ENCODE measurements at regions not wholly inside any gene's neighbourhood (a gene's known extent, or its start where the extent isn't known, plus 50 kb on each side); places are given as distances from the start of the nearest gene placed in this dataset.
"Not testable (repeated sequence)": the region's sequence is repeated elsewhere in the genome, so short reads cannot be mapped to it uniquely, and the experiment has no call there.

- WGBS (ENCODE audit: insufficient coverage): no CpG with 5 or more reads among the region's 5 CpGs
- Histone ChIP-seq H3K9me3 (no peaks in the 10 kb centered on the region), H3K27me3 (replicated peaks in 1 of 2; ENCODE audit: control insufficient read depth in 2 of 2, extremely low read depth in 1 of 2, insufficient read depth in 2 of 2, low read length in 1 of 2) (no peaks in the 10 kb centered on the region), H3K4me1 (ENCODE audit: control insufficient read depth in 1 of 2, extremely low read depth in 1 of 2, insufficient read depth in 2 of 2, low read length in 2 of 2) (no peaks in the 10 kb centered on the region), H3K4me3 (ENCODE audit: control insufficient read depth in 1 of 2, extremely low read depth in 1 of 2, low read length in 1 of 2) (no peak overlapping the region), H3K27ac (ENCODE audit: low read length) (no peak overlapping the region), H3K36me3 (ENCODE audit: control insufficient read depth in 2 of 2, extremely low read depth in 1 of 2, insufficient read depth in 1 of 2, low read length in 1 of 2) (no peaks in the 10 kb centered on the region)
- H3K4me1 Mint-ChIP-seq: no peaks in the 10 kb centered on the region
- ChIA-PET CTCF (no interaction called here), POLR2A (no interaction called here)
- H3K27ac Mint-ChIP-seq: no peak overlapping the region
- H3K27me3 Mint-ChIP-seq: peaks cover 0 to 4% of the 10 kb centered on the region in 2 donors
- no peaks in the 10 kb centered on the region for H3K36me3 Mint-ChIP-seq
- DNase-seq (no peak), ATAC-seq (replicated peaks in 1 of 4) (no peak)
- H3K4me3 Mint-ChIP-seq: no peak overlapping the region
- H3K9me3 Mint-ChIP-seq: no peaks in the 10 kb centered on the region
Measured at GRCh38 chr5:53298841-53299240, 181.6 kb upstream of the FST start.

DNA sequence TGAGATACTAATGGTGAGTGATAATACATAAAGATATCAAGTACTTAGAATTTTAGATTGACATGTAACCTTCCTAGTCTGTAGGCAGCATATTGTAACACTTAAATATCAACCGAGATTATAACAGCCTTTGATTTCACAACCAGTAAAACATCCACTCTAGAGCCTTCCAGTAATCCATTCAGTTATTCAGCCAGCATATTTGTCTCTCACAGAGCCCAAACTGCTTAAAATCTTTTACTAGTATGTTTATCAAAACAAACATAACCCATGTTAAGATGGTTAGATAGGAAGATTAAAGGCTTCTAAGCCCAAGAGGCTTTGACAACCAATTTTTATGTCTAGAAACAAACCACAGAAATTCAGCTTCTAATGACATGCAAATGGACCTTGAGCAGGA lies 177.9 kb upstream of the FST start:
- no peak for ATAC-seq (replicated peaks in 1 of 4)
- H3K4me1 Mint-ChIP-seq: no peaks in the 10 kb centered on the region
- H3K4me3 Mint-ChIP-seq: no peak overlapping the region
- Histone ChIP-seq H3K9me3 (no peaks in the 10 kb centered on the region), H3K4me1 (ENCODE audit: control insufficient read depth in 1 of 2, extremely low read depth in 1 of 2, insufficient read depth in 2 of 2, low read length in 2 of 2) (no peaks in the 10 kb centered on the region), H3K36me3 (ENCODE audit: control insufficient read depth in 2 of 2, extremely low read depth in 1 of 2, insufficient read depth in 1 of 2, low read length in 1 of 2) (no peaks in the 10 kb centered on the region), H3K4me3 (ENCODE audit: control insufficient read depth in 1 of 2, extremely low read depth in 1 of 2, low read length in 1 of 2) (no peak overlapping the region), H3K27me3 (replicated peaks in 1 of 2; ENCODE audit: control insufficient read depth in 2 of 2, extremely low read depth in 1 of 2, insufficient read depth in 2 of 2, low read length in 1 of 2) (no peaks in the 10 kb centered on the region), H3K27ac (ENCODE audit: low read length) (no peak overlapping the region)
- no CpG with 5 or more reads among the region's 1 CpG for WGBS (ENCODE audit: insufficient coverage)
- peaks cover 0 to 4% of the 10 kb centered on the region in 2 donors for H3K27me3 Mint-ChIP-seq
- no peaks in the 10 kb centered on the region for H3K36me3 Mint-ChIP-seq
- H3K27ac Mint-ChIP-seq: no peak overlapping the region
- peaks cover 0 to 8% (median 0%) of the 10 kb centered on the region in 3 donors for H3K9me3 Mint-ChIP-seq
- ChIA-PET POLR2A (no interaction called here), CTCF (interaction anchor here in 1 of 2 donors (0.5 kb wide), 1 partner anchor 932 kb away, joined by 4 read pairs; no protein-coding TSS in a partner anchor)
- no peak for DNase-seq

DNA sequence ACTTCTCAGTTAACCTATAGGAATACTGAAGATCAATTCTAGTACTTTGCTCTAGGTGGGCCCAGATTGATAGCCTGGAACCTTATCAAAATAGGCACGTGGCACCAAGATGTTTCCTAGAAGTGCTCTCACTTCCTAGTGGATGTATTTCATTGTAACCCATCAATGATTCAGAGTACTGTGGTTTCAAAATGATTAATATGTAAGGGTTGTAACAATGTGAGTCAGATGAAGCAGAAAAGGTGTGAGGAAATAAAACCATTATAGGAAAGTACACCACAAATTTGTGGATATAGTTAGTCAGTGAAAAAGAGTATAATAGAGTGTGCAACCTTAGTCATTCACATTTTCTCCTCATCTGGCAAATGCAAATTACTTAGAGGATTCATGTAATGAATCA lies 177.3 kb upstream of the FST start:
- H3K27ac Mint-ChIP-seq: no peak overlapping the region

GRCh38 chr5:53305316-53305715 lies 175.1 kb upstream of the FST start:
- WGBS (ENCODE audit: insufficient coverage): no CpG with 5 or more reads among the region's 1 CpG
- H3K4me1 ChIP-seq (ENCODE audit: control insufficient read depth in 1 of 2, extremely low read depth in 1 of 2, insufficient read depth in 2 of 2, low read length in 2 of 2); DNase-seq; H3K27me3 Mint-ChIP-seq; H3K27ac ChIP-seq (ENCODE audit: low read length); H3K4me1 Mint-ChIP-seq; H3K4me3 ChIP-seq (ENCODE audit: control insufficient read depth in 1 of 2, extremely low read depth in 1 of 2, low read length in 1 of 2); H3K27ac Mint-ChIP-seq; H3K36me3 ChIP-seq (ENCODE audit: control insufficient read depth in 2 of 2, extremely low read depth in 1 of 2, insufficient read depth in 1 of 2, low read length in 1 of 2); H3K36me3 Mint-ChIP-seq; POLR2A ChIA-PET; H3K27me3 ChIP-seq (replicated peaks in 1 of 2; ENCODE audit: control insufficient read depth in 2 of 2, extremely low read depth in 1 of 2, insufficient read depth in 2 of 2, low read length in 1 of 2); CTCF ChIA-PET; H3K9me3 ChIP-seq; ATAC-seq (replicated peaks in 1 of 4); H3K4me3 Mint-ChIP-seq: not testable (repeated sequence)
- peaks cover 0 to 20% (median 12%) of the 10 kb centered on the region in 3 donors for H3K9me3 Mint-ChIP-seq

More for the DNA sequence above, 177.3 kb upstream of the FST start:
- H3K9me3 ChIP-seq: no peaks in the 10 kb centered on the region
- H3K4me3 ChIP-seq (ENCODE audit: control insufficient read depth in 1 of 2, extremely low read depth in 1 of 2, low read length in 1 of 2): no peak overlapping the region
- H3K27ac ChIP-seq (ENCODE audit: low read length): no peak overlapping the region
- ChIA-PET POLR2A (no interaction called here), CTCF (no interaction called here)
- no peak for DNase-seq
- H3K27me3 ChIP-seq (replicated peaks in 1 of 2; ENCODE audit: control insufficient read depth in 2 of 2, extremely low read depth in 1 of 2, insufficient read depth in 2 of 2, low read length in 1 of 2): no peaks in the 10 kb centered on the region
- Mint-ChIP-seq H3K4me3 (no peak overlapping the region), H3K4me1 (no peaks in the 10 kb centered on the region), H3K9me3 (peaks cover 0 to 10% (median 3%) of the 10 kb centered on the region in 3 donors), H3K36me3 (no peaks in the 10 kb centered on the region), H3K27me3 (peaks cover 0 to 4% of the 10 kb centered on the region in 2 donors)
- no CpG with 5 or more reads among the region's 1 CpG for WGBS (ENCODE audit: insufficient coverage)
- H3K4me1 ChIP-seq (ENCODE audit: control insufficient read depth in 1 of 2, extremely low read depth in 1 of 2, insufficient read depth in 2 of 2, low read length in 2 of 2): no peaks in the 10 kb centered on the region
- H3K36me3 ChIP-seq (ENCODE audit: control insufficient read depth in 2 of 2, extremely low read depth in 1 of 2, insufficient read depth in 1 of 2, low read length in 1 of 2): no peaks in the 10 kb centered on the region
- ATAC-seq (replicated peaks in 1 of 4): no peak

GRCh38 chr5:53309653-53310052 lies 170.8 kb upstream of the FST start:
- peaks cover 0 to 20% (median 12%) of the 10 kb centered on the region in 3 donors for H3K9me3 Mint-ChIP-seq
- H3K9me3 ChIP-seq: no peaks in the 10 kb centered on the region
- H3K4me3 Mint-ChIP-seq: no peak overlapping the region
- ATAC-seq (replicated peaks in 1 of 4) (no peak), DNase-seq (no peak)
- ChIA-PET POLR2A (no interaction called here), CTCF (no interaction called here)
- no peaks in the 10 kb centered on the region for H3K36me3 ChIP-seq (ENCODE audit: control insufficient read depth in 2 of 2, extremely low read depth in 1 of 2, insufficient read depth in 1 of 2, low read length in 1 of 2)
- no peaks in the 10 kb centered on the region for H3K4me1 Mint-ChIP-seq
- no peaks in the 10 kb centered on the region for H3K27me3 ChIP-seq (replicated peaks in 1 of 2; ENCODE audit: control insufficient read depth in 2 of 2, extremely low read depth in 1 of 2, insufficient read depth in 2 of 2, low read length in 1 of 2)
- H3K4me3 ChIP-seq (ENCODE audit: control insufficient read depth in 1 of 2, extremely low read depth in 1 of 2, low read length in 1 of 2): no peak overlapping the region
- H3K36me3 Mint-ChIP-seq: no peaks in the 10 kb centered on the region
- H3K4me1 ChIP-seq (ENCODE audit: control insufficient read depth in 1 of 2, extremely low read depth in 1 of 2, insufficient read depth in 2 of 2, low read length in 2 of 2): no peaks in the 10 kb centered on the region
- H3K27ac Mint-ChIP-seq: no peak overlapping the region
- no CpG with 5 or more reads among the region's 2 CpGs for WGBS (ENCODE audit: insufficient coverage)
- no peaks in the 10 kb centered on the region for H3K27me3 Mint-ChIP-seq
- H3K27ac ChIP-seq (ENCODE audit: low read length): no peak overlapping the region

DNA sequence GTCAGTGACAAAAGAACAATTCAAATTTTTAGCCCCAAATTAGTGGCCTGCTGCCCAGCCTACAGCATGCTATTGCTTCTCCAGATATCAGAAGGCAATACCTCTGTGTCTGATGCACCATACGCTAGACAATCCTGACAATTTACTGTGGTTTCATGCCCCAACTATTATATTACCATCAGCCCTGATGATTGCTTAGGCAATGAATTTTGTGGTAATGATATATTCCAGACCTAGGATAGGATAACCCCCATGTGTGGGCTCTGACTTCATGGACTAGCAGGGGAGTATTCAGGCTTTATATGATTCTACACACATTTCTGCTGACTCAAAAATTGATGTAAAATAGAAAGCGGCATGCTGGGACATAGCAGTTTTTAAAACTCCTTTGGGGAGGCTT lies 168.7 kb upstream of the FST start:
- ChIA-PET CTCF (no interaction called here), POLR2A (no interaction called here)
- ATAC-seq (replicated peaks in 1 of 4) (no peak), DNase-seq (no peak)
- Histone ChIP-seq H3K9me3 (no peaks in the 10 kb centered on the region), H3K4me3 (ENCODE audit: control insufficient read depth in 1 of 2, extremely low read depth in 1 of 2, low read length in 1 of 2) (no peak overlapping the region), H3K27ac (ENCODE audit: low read length) (no peak overlapping the region), H3K27me3 (replicated peaks in 1 of 2; ENCODE audit: control insufficient read depth in 2 of 2, extremely low read depth in 1 of 2, insufficient read depth in 2 of 2, low read length in 1 of 2) (no peaks in the 10 kb centered on the region), H3K36me3 (ENCODE audit: control insufficient read depth in 2 of 2, extremely low read depth in 1 of 2, insufficient read depth in 1 of 2, low read length in 1 of 2) (no peaks in the 10 kb centered on the region), H3K4me1 (ENCODE audit: control insufficient read depth in 1 of 2, extremely low read depth in 1 of 2, insufficient read depth in 2 of 2, low read length in 2 of 2) (no peaks in the 10 kb centered on the region)
- H3K27ac Mint-ChIP-seq: no peak overlapping the region
- peaks cover 9 to 22% (median 17%) of the 10 kb centered on the region in 3 donors for H3K9me3 Mint-ChIP-seq
- H3K4me3 Mint-ChIP-seq: no peak overlapping the region
- H3K27me3 Mint-ChIP-seq: no peaks in the 10 kb centered on the region
- H3K4me1 Mint-ChIP-seq: no peaks in the 10 kb centered on the region
- no peaks in the 10 kb centered on the region for H3K36me3 Mint-ChIP-seq
- no CpG with 5 or more reads among the region's 2 CpGs for WGBS (ENCODE audit: insufficient coverage)

- POLR2A ChIA-PET: no interaction called here
- no CpG with 5 or more reads among the region's 2 CpGs for WGBS (ENCODE audit: insufficient coverage)
Measured at GRCh38 chr5:53313145-53313544, 167.3 kb upstream of the FST start.

More at GRCh38 chr5:53313145-53313544, 167.3 kb upstream of the FST start:
- H3K4me3 Mint-ChIP-seq: no peak overlapping the region
- H3K36me3 Mint-ChIP-seq: no peaks in the 10 kb centered on the region
- Histone ChIP-seq H3K4me3 (ENCODE audit: control insufficient read depth in 1 of 2, extremely low read depth in 1 of 2, low read length in 1 of 2) (no peak overlapping the region), H3K27me3 (replicated peaks in 1 of 2; ENCODE audit: control insufficient read depth in 2 of 2, extremely low read depth in 1 of 2, insufficient read depth in 2 of 2, low read length in 1 of 2) (no peaks in the 10 kb centered on the region), H3K4me1 (ENCODE audit: control insufficient read depth in 1 of 2, extremely low read depth in 1 of 2, insufficient read depth in 2 of 2, low read length in 2 of 2) (no peaks in the 10 kb centered on the region), H3K9me3 (no peaks in the 10 kb centered on the region), H3K27ac (ENCODE audit: low read length) (no peak overlapping the region), H3K36me3 (ENCODE audit: control insufficient read depth in 2 of 2, extremely low read depth in 1 of 2, insufficient read depth in 1 of 2, low read length in 1 of 2) (no peaks in the 10 kb centered on the region)
- no peak overlapping the region for H3K27ac Mint-ChIP-seq
- peaks cover 3 to 5% of the 10 kb centered on the region in 2 donors for H3K27me3 Mint-ChIP-seq
- H3K9me3 Mint-ChIP-seq: peaks cover 9 to 18% (median 17%) of the 10 kb centered on the region in 3 donors
- CTCF ChIA-PET: no interaction called here
- no peaks in the 10 kb centered on the region for H3K4me1 Mint-ChIP-seq
- ATAC-seq (replicated peaks in 1 of 4) (no peak), DNase-seq (no peak)

All from T-cell (primary cell).